HepG2 (cell line): ENCODE measurements at regions not wholly inside any gene's neighbourhood (a gene's known extent, or its start where the extent isn't known, plus 50 kb on each side); places are given as distances from the start of the nearest gene placed in this dataset.

Source experiments
- ATAC-seq: fragments of 200-7000 bp; cut with Tn5 transposase; 3 replicates; pipeline ENCODE4 v1.9.1; 2020; ENCODE audit warnings: mild to moderate bottlenecking, moderate library complexity
- BruUV-seq: library from RNA; stranded (reverse); fragments of 400-500 nt; replicated peaks from 2 replicates; lab custom pipeline; 2021; lab: Mats Ljungman, UMichigan
- CTCF ChIA-PET: fragments of 300-600 bp; formaldehyde crosslinking; extraction: SDS; loops from one replicate; lab custom pipeline; 2021; ENCODE audit warnings: low total read pairs, inconsistent platforms, low intra/inter-chr PET ratio; lab: Yijun Ruan, JAX
- POLR2A ChIA-PET: fragments of 350-600 bp; sonication (Branson Sonifier 250); formaldehyde crosslinking; loops from one replicate; lab custom pipeline; 2020; ENCODE audit warnings: antibody characterized with exemption, inconsistent platforms; lab: Yijun Ruan, JAX
- DNase-seq: peaks from one replicate; pipeline ENCODE4 v3.0.0-alpha.2; 2015; ENCODE audit warnings: low spot score
- FAIRE-seq: peaks from 3 replicates; lab custom pipeline; 2011; peaks lifted over from hg19 to GRCh38; lab: Jason Lieb, UNC
- H2AFZ ChIP-seq: one replicate; pipeline ENCODE4 v1.6.1; 2011; ENCODE audit warnings: low read length, inconsistent platforms
- H3K27ac ChIP-seq: fragments of 300-600 bp; 3 replicates; pipeline ENCODE4 v1.8.0; 2011; ENCODE audit warnings: mixed run types, mild to moderate bottlenecking, mixed read lengths, low read length, inconsistent platforms; ENCODE audit not compliant: insufficient read depth; ENCODE audit errors: extremely low read length
- H3K27me3 ChIP-seq, 2 experiments: fragments of 200-600 bp in 1 of 2; 2 replicates in 1 of 2; 3 replicates in 1 of 2; pipeline versions ENCODE4 v1.6.0 to v1.8.0; 2011; ENCODE audit warnings: low read length in 2 of 2, mild to moderate bottlenecking in 2 of 2, moderate library complexity in 2 of 2, inconsistent platforms in 1 of 2; ENCODE audit not compliant: insufficient read depth in 2 of 2, control insufficient read depth in 1 of 2
- H3K36me3 ChIP-seq, 2 experiments: fragments of 200-600 bp in 1 of 2; replicated peaks in 1 of 2; 2 replicates in 1 of 2; 3 replicates in 1 of 2; pipeline versions ENCODE4 v1.5.1 to v1.8.0; 2011; ENCODE audit warnings: low read length in 2 of 2, inconsistent platforms in 1 of 2; ENCODE audit not compliant: insufficient read depth in 2 of 2, control insufficient read depth in 1 of 2
- H3K4me1 ChIP-seq: 2 replicates; pipeline ENCODE4 v1.5.1; 2012; ENCODE audit warnings: low read length, inconsistent platforms; ENCODE audit not compliant: insufficient read depth
- H3K4me2 ChIP-seq: 2 replicates; pipeline ENCODE4 v1.6.0; 2011; ENCODE audit warnings: low read depth, low read length, inconsistent platforms
- H3K4me3 ChIP-seq, 3 experiments: fragments of 200-600 bp in 1 of 3; sonication (generic), shearing (Covaris generic) in 1 of 3; replicated peaks in 1 of 3; 2 replicates each; pipeline ENCODE4 v1.5.1; 2011 to 2016; ENCODE audit warnings: low read length in 3 of 3, inconsistent platforms in 2 of 3, low read depth in 2 of 3, mild to moderate bottlenecking in 2 of 3, control low read depth in 1 of 3, mixed read lengths in 1 of 3; ENCODE audit not compliant: insufficient read depth in 1 of 3
- H3K79me2 ChIP-seq: one replicate; pipeline ENCODE4 v1.6.1; 2011; ENCODE audit warnings: low read length, inconsistent platforms; ENCODE audit not compliant: insufficient read depth
- H3K9ac ChIP-seq: 2 replicates; pipeline ENCODE4 v1.6.0; 2011; ENCODE audit warnings: mild to moderate bottlenecking, low read depth, low read length, inconsistent platforms; ENCODE audit not compliant: insufficient read depth
- H3K9me3 ChIP-seq: 2 replicates; pipeline ENCODE4 v1.5.1; 2012; ENCODE audit warnings: mild to moderate bottlenecking, low read length
- H4K20me1 ChIP-seq: 2 replicates; pipeline ENCODE4 v1.6.0; 2011; ENCODE audit warnings: inconsistent platforms, mild to moderate bottlenecking, low read length, moderate library complexity; ENCODE audit not compliant: insufficient read depth
- ARNT2 ChIP-seq: sonication (generic); formaldehyde crosslinking; IDR thresholded peaks from 2 replicates; pipeline ENCODE4 v1.8.0; 2022; ENCODE audit warnings: mild to moderate bottlenecking, low read depth, missing genetic modification reagents, moderate library complexity
- CENPT ChIP-seq: sonication (generic); formaldehyde crosslinking; IDR thresholded peaks from 2 replicates; pipeline ENCODE4 v1.8.0; 2022; ENCODE audit warnings: low read depth, mild to moderate bottlenecking, moderate library complexity, missing genetic modification reagents
- HNRNPH1 ChIP-seq: fragments of 200-400 bp; formaldehyde crosslinking; optimal IDR thresholded peaks from 2 replicates; pipeline ENCODE3; 2017; ENCODE audit warnings: mild to moderate bottlenecking, low read depth, low read length
- KDM1A ChIP-seq: IDR thresholded peaks from 2 replicates; pipeline ENCODE4 v1.6.1; 2016; ENCODE audit warnings: missing compliant biosample characterization
- KLF11 ChIP-seq: IDR thresholded peaks from 2 replicates; pipeline ENCODE4 v1.6.1; 2016; ENCODE audit warnings: missing compliant biosample characterization
- KLF13 ChIP-seq: sonication (generic); formaldehyde crosslinking; IDR thresholded peaks from 2 replicates; pipeline ENCODE4 v1.4.0; 2020; ENCODE audit warnings: mild to moderate bottlenecking, missing genetic modification reagents
- MLLT10 ChIP-seq: sonication (generic); formaldehyde crosslinking; IDR thresholded peaks from 2 replicates; pipeline ENCODE4 v1.4.0; 2020; ENCODE audit warnings: missing genetic modification reagents
- MTA1 ChIP-seq: sonication (generic); formaldehyde crosslinking; IDR thresholded peaks from 2 replicates; pipeline ENCODE4 v1.4.0; 2020; ENCODE audit warnings: missing genetic modification reagents, mild to moderate bottlenecking, borderline replicate concordance
- TBX3 ChIP-seq: fragments of 450-650 bp; IDR thresholded peaks from 2 replicates; pipeline ENCODE4 v1.6.1; 2017; ENCODE audit warnings: antibody characterized with exemption, mild to moderate bottlenecking, inconsistent platforms, borderline replicate concordance
- ZNF253 ChIP-seq: sonication (generic); formaldehyde crosslinking; IDR thresholded peaks from 2 replicates; pipeline ENCODE4 v1.8.0; 2022; ENCODE audit warnings: mild to moderate bottlenecking, missing genetic modification reagents, borderline replicate concordance
- ZNF326 ChIP-seq: sonication (generic); formaldehyde crosslinking; IDR thresholded peaks from 2 replicates; pipeline ENCODE4 v1.4.0; 2020; ENCODE audit warnings: missing genetic modification reagents, borderline replicate concordance
- ZNF337 ChIP-seq: sonication (generic); formaldehyde crosslinking; IDR thresholded peaks from 2 replicates; pipeline ENCODE4 v1.5.1; 2020; ENCODE audit warnings: missing genetic modification reagents, low read depth, mild to moderate bottlenecking, borderline replicate concordance
- ZNF619 ChIP-seq: sonication (generic); formaldehyde crosslinking; IDR thresholded peaks from 2 replicates; pipeline ENCODE4 v1.4.0; 2020; ENCODE audit warnings: mild to moderate bottlenecking, missing genetic modification reagents
- ZNF629 ChIP-seq: sonication (generic); formaldehyde crosslinking; conservative IDR thresholded peaks from 2 replicates; pipeline ENCODE4 v1.5.0; 2020; ENCODE audit warnings: missing genetic modification reagents
- ZNF670 ChIP-seq: sonication (generic); formaldehyde crosslinking; IDR thresholded peaks from 2 replicates; pipeline ENCODE4 v1.8.0; 2022; ENCODE audit warnings: mild to moderate bottlenecking, missing genetic modification reagents, borderline replicate concordance
- WGBS: methylation state at CpG from one replicate; pipeline ENCODE4 v1.1.6; 2017; ENCODE audit warnings: low lambda C conversion rate; 5-methylcytosine and 5-hydroxymethylcytosine counted together
- in situ Hi-C: cut with HindIII; loops from 2 replicates; pipeline ENCODE4 v1.10.0; 2017; ENCODE audit warnings: low pct_unique_long_range_greater_than_20kb; ENCODE audit not compliant: extremely low pct_ligation_motif_present
- intact Hi-C: fragments of 100-400 bp; cut with micrococcal nuclease; formaldehyde crosslinking; loops from one replicate; pipeline ENCODE4 v1.10.0; 2022; ENCODE audit not compliant: unreplicated experiment
- TF ChIP-seq, protein P1 (sequence below), 2 experiments: sonication (generic) in 1 of 2; formaldehyde crosslinking in 1 of 2; IDR thresholded peaks; 2 replicates each; pipeline versions ENCODE4 v1.4.0 to v1.6.1; 2018 to 2020; ENCODE audit warnings: missing genetic modification reagents in 2 of 2, borderline replicate concordance in 1 of 2, low read depth in 1 of 2, mild to moderate bottlenecking in 1 of 2, missing biosample characterization in 1 of 2
- TF ChIP-seq, protein P2 (sequence below): sonication (generic); formaldehyde crosslinking; IDR thresholded peaks from 2 replicates; pipeline ENCODE4 v1.4.0; 2020; ENCODE audit warnings: missing genetic modification reagents, borderline replicate concordance
- TF ChIP-seq, protein P3 (sequence below): sonication (generic); formaldehyde crosslinking; IDR thresholded peaks from 2 replicates; pipeline ENCODE4 v1.5.0; 2020; ENCODE audit warnings: missing genetic modification reagents, mild to moderate bottlenecking, borderline replicate concordance
- TF ChIP-seq, protein P4 (sequence below): sonication (generic); formaldehyde crosslinking; IDR thresholded peaks from 2 replicates; pipeline ENCODE4 v1.4.0; 2020; ENCODE audit warnings: missing genetic modification reagents

DNA sequence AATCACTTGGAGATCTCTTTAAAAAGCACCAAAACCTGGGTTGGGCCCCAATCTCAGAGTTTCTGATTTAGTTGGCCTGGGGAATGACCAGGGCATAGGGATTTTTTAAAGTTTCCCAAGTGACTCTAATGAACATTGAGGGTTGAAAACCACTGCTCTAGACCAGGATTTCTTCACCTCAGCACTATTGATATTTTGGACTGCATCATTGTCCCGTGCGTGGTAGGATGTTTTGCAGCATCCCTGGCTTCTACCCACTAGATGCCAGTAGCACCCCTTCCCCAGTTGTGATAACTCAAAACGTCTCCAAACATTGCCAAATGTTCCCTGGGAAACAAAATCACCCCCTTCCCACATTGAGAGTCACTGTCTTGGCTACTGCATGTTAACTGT lies 61.8 kb downstream of the ATXN3L start:
- H3K4me1 ChIP-seq: no peaks in the 10 kb centered on the region; the same call in 1 of the 2 replicates
- H3K27me3 ChIP-seq: no peaks in the 10 kb centered on the region
- DNase-seq (no peak), ATAC-seq (no peak), FAIRE-seq (no peak)
- H3K79me2 ChIP-seq: no peaks in the 10 kb centered on the region
- no peak overlapping the region for H3K27ac ChIP-seq
- H3K36me3 ChIP-seq: no peaks in the 10 kb centered on the region
- no peak overlapping the region for H3K4me2 ChIP-seq
- H3K9ac ChIP-seq: no peak overlapping the region
- H3K4me3 ChIP-seq: no peak overlapping the region
- POLR2A ChIA-PET: no interaction called here
- intact Hi-C loops: no loop called here
- 0% methylated on average over 1 of the region's 3 CpGs for WGBS
- no peaks in the 10 kb centered on the region for H4K20me1 ChIP-seq
- in situ Hi-C loops: no loop called here
- no peak overlapping the region for H2AFZ ChIP-seq
- CTCF ChIA-PET: no interaction called here
- H3K9me3 ChIP-seq: no peaks in the 10 kb centered on the region
- TF ChIP-seq CENPT: no peak
- TF ChIP-seq ZNF670 (CRISPR knock-in tag): no peak
- TF ChIP-seq MLLT10: no peak
- no peak for TF ChIP-seq KDM1A (CRISPR knock-in tag)
- TF ChIP-seq TBX3: no peak
- TF ChIP-seq KLF13 (CRISPR knock-in tag): no peak
- TF ChIP-seq, protein P1, sequence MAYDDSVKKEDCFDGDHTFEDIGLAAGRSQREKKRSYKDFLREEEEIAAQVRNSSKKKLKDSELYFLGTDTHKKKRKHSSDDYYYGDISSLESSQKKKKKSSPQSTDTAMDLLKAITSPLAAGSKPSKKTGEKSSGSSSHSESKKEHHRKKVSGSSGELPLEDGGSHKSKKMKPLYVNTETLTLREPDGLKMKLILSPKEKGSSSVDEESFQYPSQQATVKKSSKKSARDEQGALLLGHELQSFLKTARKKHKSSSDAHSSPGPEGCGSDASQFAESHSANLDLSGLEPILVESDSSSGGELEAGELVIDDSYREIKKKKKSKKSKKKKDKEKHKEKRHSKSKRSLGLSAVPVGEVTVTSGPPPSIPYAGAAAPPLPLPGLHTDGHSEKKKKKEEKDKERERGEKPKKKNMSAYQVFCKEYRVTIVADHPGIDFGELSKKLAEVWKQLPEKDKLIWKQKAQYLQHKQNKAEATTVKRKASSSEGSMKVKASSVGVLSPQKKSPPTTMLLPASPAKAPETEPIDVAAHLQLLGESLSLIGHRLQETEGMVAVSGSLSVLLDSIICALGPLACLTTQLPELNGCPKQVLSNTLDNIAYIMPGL (CRISPR knock-in tag; IDR thresholded peaks at IDR 0.05; ENCODE audit: borderline replicate concordance in 1 of 2, low read depth in 1 of 2): no peak
- TF ChIP-seq KLF11: no peak
- TF ChIP-seq, protein P2, sequence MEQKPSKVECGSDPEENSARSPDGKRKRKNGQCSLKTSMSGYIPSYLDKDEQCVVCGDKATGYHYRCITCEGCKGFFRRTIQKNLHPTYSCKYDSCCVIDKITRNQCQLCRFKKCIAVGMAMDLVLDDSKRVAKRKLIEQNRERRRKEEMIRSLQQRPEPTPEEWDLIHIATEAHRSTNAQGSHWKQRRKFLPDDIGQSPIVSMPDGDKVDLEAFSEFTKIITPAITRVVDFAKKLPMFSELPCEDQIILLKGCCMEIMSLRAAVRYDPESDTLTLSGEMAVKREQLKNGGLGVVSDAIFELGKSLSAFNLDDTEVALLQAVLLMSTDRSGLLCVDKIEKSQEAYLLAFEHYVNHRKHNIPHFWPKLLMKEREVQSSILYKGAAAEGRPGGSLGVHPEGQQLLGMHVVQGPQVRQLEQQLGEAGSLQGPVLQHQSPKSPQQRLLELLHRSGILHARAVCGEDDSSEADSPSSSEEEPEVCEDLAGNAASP: no peak
- TF ChIP-seq ZNF629 (CRISPR knock-in tag): no peak
- no peak for TF ChIP-seq ZNF337 (CRISPR knock-in tag)
- no peak for TF ChIP-seq ZNF619 (CRISPR knock-in tag)
- no peak for TF ChIP-seq HNRNPH1
- TF ChIP-seq, protein P3, sequence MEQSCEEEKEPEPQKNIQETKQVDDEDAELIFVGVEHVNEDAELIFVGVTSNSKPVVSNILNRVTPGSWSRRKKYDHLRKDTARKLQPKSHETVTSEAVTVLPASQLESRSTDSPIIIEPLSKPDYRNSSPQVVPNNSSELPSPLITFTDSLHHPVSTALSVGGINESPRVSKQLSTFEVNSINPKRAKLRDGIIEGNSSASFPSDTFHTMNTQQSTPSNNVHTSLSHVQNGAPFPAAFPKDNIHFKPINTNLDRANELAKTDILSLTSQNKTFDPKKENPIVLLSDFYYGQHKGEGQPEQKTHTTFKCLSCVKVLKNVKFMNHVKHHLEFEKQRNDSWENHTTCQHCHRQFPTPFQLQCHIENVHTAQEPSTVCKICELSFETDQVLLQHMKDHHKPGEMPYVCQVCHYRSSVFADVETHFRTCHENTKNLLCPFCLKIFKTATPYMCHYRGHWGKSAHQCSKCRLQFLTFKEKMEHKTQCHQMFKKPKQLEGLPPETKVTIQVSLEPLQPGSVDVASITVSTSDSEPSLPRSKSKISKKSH: no peak
- no peak for TF ChIP-seq ZNF253 (CRISPR knock-in tag)
- TF ChIP-seq ARNT2: no peak
- no peak for TF ChIP-seq ZNF326
- no peak for TF ChIP-seq MTA1 (CRISPR knock-in tag)
- TF ChIP-seq, protein P4, sequence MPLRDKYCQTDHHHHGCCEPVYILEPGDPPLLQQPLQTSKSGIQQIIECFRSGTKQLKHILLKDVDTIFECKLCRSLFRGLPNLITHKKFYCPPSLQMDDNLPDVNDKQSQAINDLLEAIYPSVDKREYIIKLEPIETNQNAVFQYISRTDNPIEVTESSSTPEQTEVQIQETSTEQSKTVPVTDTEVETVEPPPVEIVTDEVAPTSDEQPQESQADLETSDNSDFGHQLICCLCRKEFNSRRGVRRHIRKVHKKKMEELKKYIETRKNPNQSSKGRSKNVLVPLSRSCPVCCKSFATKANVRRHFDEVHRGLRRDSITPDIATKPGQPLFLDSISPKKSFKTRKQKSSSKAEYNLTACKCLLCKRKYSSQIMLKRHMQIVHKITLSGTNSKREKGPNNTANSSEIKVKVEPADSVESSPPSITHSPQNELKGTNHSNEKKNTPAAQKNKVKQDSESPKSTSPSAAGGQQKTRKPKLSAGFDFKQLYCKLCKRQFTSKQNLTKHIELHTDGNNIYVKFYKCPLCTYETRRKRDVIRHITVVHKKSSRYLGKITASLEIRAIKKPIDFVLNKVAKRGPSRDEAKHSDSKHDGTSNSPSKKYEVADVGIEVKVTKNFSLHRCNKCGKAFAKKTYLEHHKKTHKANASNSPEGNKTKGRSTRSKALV (CRISPR knock-in tag): no peak
- TF ChIP-seq, all 625 proteins: peak for 0
- no TSS peak for BruUV-seq
